Endodermal cell (in vitro differentiated cells): ENCODE measurements at regions not wholly inside any gene's neighbourhood (a gene's known extent, or its start where the extent isn't known, plus 50 kb on each side); places are given as distances from the start of the nearest gene placed in this dataset.
"Not testable (repeated sequence)": the region's sequence is repeated elsewhere in the genome, so short reads cannot be mapped to it uniquely, and the experiment has no call there.

Source experiments
- DNase-seq: peaks from one replicate; pipeline ENCODE4 v3.0.0-alpha.2; 2017
- H3K27ac ChIP-seq: 2 replicates; pipeline ENCODE4 v1.5.1; 2013; ENCODE audit warnings: mild to moderate bottlenecking, low read depth, low read length, moderate library complexity
- H3K27me3 ChIP-seq: 2 replicates; pipeline ENCODE4 v1.6.1; 2013; ENCODE audit warnings: mild to moderate bottlenecking, low read length, moderate library complexity; ENCODE audit not compliant: insufficient read depth, control insufficient read depth, poor library complexity, severe bottlenecking
- H3K36me3 ChIP-seq: 2 replicates; pipeline ENCODE4 v1.7.0; 2013; ENCODE audit warnings: mild to moderate bottlenecking, low read length, moderate library complexity; ENCODE audit not compliant: control insufficient read depth, insufficient read depth
- H3K4me1 ChIP-seq: one replicate; pipeline ENCODE4 v1.7.0; 2013; ENCODE audit warnings: low read length; ENCODE audit not compliant: control insufficient read depth, insufficient read depth
- H3K4me3 ChIP-seq: 2 replicates; pipeline ENCODE4 v1.5.1; 2013; ENCODE audit warnings: mild to moderate bottlenecking, low read length, moderate library complexity
- H3K9ac ChIP-seq: 2 replicates; pipeline ENCODE4 v1.6.1; 2013; ENCODE audit warnings: mild to moderate bottlenecking, low read length, moderate library complexity; ENCODE audit not compliant: poor library complexity, severe bottlenecking; ENCODE audit errors: extremely low read depth
- H3K9me3 ChIP-seq: 2 replicates; pipeline ENCODE4 v1.6.1; 2013; ENCODE audit warnings: mild to moderate bottlenecking, low read length, moderate library complexity; ENCODE audit not compliant: control insufficient read depth
- H3K27ac Mint-ChIP-seq: 2 replicates; pipeline ENCODE4 v1.8.0; 2020; ENCODE audit warnings: mixed read lengths
- H3K27me3 Mint-ChIP-seq: 2 replicates; pipeline ENCODE4 v1.8.0; 2021; ENCODE audit warnings: mild to moderate bottlenecking, mixed read lengths; ENCODE audit not compliant: insufficient read depth
- H3K36me3 Mint-ChIP-seq: 2 replicates; pipeline ENCODE4 v1.8.0; 2020; ENCODE audit warnings: low read depth, mixed read lengths
- H3K4me1 Mint-ChIP-seq: 2 replicates; pipeline ENCODE4 v1.8.0; 2020; ENCODE audit warnings: mixed read lengths
- H3K4me3 Mint-ChIP-seq: 2 replicates; pipeline ENCODE4 v1.8.0; 2020; ENCODE audit warnings: mild to moderate bottlenecking, moderate library complexity, mixed read lengths
- H3K9me3 Mint-ChIP-seq: 2 replicates; pipeline ENCODE4 v1.8.0; 2020; ENCODE audit warnings: mild to moderate bottlenecking, mixed read lengths
- WGBS, 2 experiments: methylation state at CpG; one replicate each; pipeline versions ENCODE4 v1.1.5 to v1.1.7; 2013; ENCODE audit warnings: missing lambda C conversion rate in 2 of 2, mixed read lengths in 1 of 2; ENCODE audit not compliant: insufficient coverage in 1 of 2, insufficient read length in 1 of 2; 5-methylcytosine and 5-hydroxymethylcytosine counted together
- TF ChIP-seq, protein P1 (sequence below): fragments of 200-600 bp; sonication (generic); conservative IDR thresholded peaks from 2 replicates; pipeline ENCODE4 v1.5.0; 2021; ENCODE audit warnings: antibody characterized with exemption, mild to moderate bottlenecking

DNA sequence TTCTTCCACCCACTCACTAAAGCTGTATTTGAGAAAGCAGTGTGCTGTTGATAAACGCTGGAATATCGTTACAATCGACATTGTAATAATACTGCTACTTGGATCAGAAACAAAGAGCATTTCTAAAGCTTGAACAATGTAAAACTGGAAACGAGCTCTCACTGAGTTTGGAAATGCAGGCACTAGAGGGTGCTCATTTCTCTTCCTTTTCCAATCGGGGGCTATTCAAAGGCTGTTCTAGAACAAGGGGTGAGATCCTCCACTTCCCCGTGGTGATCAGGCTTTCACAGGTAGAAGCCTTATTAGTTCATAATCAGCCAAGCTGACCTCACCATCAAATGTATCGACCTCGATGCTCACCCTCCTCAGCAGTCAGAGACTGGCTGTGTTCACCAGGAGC, 245.3 kb upstream of the PRSS1 start:
- H3K27me3 ChIP-seq, H3K9ac ChIP-seq, H3K4me3 ChIP-seq, H3K36me3 ChIP-seq, H3K27ac Mint-ChIP-seq, H3K4me3 Mint-ChIP-seq, H3K4me1 Mint-ChIP-seq, H3K9me3 Mint-ChIP-seq, H3K9me3 ChIP-seq, H3K4me1 ChIP-seq, DNase-seq, H3K27ac ChIP-seq, H3K36me3 Mint-ChIP-seq, H3K27me3 Mint-ChIP-seq: not testable (repeated sequence)
- TF ChIP-seq, protein P1, sequence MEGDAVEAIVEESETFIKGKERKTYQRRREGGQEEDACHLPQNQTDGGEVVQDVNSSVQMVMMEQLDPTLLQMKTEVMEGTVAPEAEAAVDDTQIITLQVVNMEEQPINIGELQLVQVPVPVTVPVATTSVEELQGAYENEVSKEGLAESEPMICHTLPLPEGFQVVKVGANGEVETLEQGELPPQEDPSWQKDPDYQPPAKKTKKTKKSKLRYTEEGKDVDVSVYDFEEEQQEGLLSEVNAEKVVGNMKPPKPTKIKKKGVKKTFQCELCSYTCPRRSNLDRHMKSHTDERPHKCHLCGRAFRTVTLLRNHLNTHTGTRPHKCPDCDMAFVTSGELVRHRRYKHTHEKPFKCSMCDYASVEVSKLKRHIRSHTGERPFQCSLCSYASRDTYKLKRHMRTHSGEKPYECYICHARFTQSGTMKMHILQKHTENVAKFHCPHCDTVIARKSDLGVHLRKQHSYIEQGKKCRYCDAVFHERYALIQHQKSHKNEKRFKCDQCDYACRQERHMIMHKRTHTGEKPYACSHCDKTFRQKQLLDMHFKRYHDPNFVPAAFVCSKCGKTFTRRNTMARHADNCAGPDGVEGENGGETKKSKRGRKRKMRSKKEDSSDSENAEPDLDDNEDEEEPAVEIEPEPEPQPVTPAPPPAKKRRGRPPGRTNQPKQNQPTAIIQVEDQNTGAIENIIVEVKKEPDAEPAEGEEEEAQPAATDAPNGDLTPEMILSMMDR: peak; percentile 31
- 71 to 95% methylated on average over 5 to 6 of the region's 8 CpGs for WGBS, 2 experiments

DNA sequence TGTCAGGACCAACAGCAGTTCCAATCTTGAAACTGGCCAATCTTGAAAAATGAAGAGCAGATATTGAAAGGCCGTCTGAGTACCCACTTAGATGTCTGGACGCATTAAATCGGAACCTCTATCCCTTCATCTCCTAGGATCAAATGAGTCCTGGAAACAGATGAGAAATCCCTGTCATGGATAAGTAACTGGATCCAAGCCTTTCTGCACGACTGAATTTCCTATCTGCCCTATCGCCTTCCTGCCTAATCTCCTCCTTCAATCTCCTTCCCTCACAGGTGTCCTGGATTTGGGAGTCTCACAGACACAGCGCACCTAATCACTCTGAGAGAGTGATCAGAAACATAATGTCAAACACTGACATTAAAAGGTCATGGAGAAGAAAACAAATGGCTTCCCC, 245.2 kb upstream of the PRSS58 start:
- no peak overlapping the region for H3K27ac ChIP-seq
- 81 to 93% methylated on average over 4 to 6 of the region's 6 CpGs for WGBS, 2 experiments
- H3K36me3 ChIP-seq: no peaks in the 10 kb centered on the region
- H3K4me3 ChIP-seq: no peak overlapping the region
- Mint-ChIP-seq H3K4me1 (no peaks in the 10 kb centered on the region), H3K36me3 (no peaks in the 10 kb centered on the region), H3K9me3 (no peaks in the 10 kb centered on the region), H3K4me3 (no peak overlapping the region), H3K27ac (no peak overlapping the region), H3K27me3 (peaks cover 5% of the 10 kb centered on the region)
- no peaks in the 10 kb centered on the region for H3K4me1 ChIP-seq
- H3K9me3 ChIP-seq: no peaks in the 10 kb centered on the region
- TF ChIP-seq, protein P1: no peak
- H3K27me3 ChIP-seq: no peaks in the 10 kb centered on the region
- DNase-seq: no peak
- no peak overlapping the region for H3K9ac ChIP-seq

DNA sequence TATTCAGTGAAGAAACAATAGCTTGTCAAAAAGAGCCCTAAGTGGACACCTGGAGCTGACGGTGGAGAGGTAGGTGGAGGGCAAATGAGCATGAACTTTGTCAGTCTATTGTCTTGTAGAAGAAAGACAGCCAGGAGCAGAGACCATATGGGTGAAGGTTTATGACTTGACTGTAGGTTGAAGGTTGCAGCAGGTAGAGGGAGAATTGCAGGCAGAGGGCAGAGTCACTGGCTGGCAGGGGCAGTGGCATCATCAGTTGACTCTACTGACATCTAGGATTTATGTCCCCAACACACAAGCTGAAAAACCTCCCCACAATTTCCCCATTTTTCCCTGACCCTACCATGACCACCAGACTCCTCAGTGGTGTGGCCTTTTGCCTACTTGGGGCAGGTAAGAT, 243.6 kb upstream of the PRSS58 start:
- Mint-ChIP-seq H3K4me3 (no peak overlapping the region), H3K27me3 (peaks cover 9% of the 10 kb centered on the region), H3K4me1 (peaks cover 1% of the 10 kb centered on the region), H3K27ac (no peak overlapping the region), H3K36me3 (no peaks in the 10 kb centered on the region), H3K9me3 (no peaks in the 10 kb centered on the region)
- H3K9ac ChIP-seq: no peak overlapping the region
- no peaks in the 10 kb centered on the region for H3K4me1 ChIP-seq
- H3K9me3 ChIP-seq: no peaks in the 10 kb centered on the region
- H3K27me3 ChIP-seq: peaks cover 5% of the 10 kb centered on the region
- DNase-seq: no peak
- TF ChIP-seq, protein P1: no peak
- H3K27ac ChIP-seq: no peak overlapping the region
- no peak overlapping the region for H3K4me3 ChIP-seq
- H3K36me3 ChIP-seq: no peaks in the 10 kb centered on the region
- WGBS, 2 experiments: 69 to 83% methylated on average over 1 of the region's 1 CpG
